ENCODE measurements at regions not wholly inside any gene's neighbourhood (a gene's known extent, or its start where the extent isn't known, plus 50 kb on each side); places are given as distances from the start of the nearest gene placed in this dataset.

GRCh38 chr1:213929398-213929797 is 58.4 kb upstream of the PROX1 start:
- Histone ChIP-seq H3K27me3 (ENCODE audit: insufficient read depth, low read length, poor library complexity) (no peaks in the 10 kb centered on the region), H3K36me3 (ENCODE audit: control insufficient read depth, insufficient read depth, low read length) (no peaks in the 10 kb centered on the region), H3K79me2 (ENCODE audit: control insufficient read depth, insufficient read depth, low read length) (no peaks in the 10 kb centered on the region)

GRCh38 chr1:213931836-213932235 is 55.9 kb upstream of the PROX1 start:
- no peaks in the 10 kb centered on the region for H3K79me2 ChIP-seq (ENCODE audit: control insufficient read depth, insufficient read depth, low read length)
- no peaks in the 10 kb centered on the region for H3K79me1 ChIP-seq (ENCODE audit: low read length)
- H3K4ac ChIP-seq (ENCODE audit: low read depth, low read length): no peak overlapping the region
- no peaks in the 10 kb centered on the region for H3K36me3 ChIP-seq (ENCODE audit: control insufficient read depth, insufficient read depth, low read length)
- peaks cover 3% of the 10 kb centered on the region for H3K4me1 ChIP-seq (ENCODE audit: control insufficient read depth, low read depth, low read length)
- no peak overlapping the region for H3K4me2 ChIP-seq (ENCODE audit: low read length)
- H3K56ac ChIP-seq (ENCODE audit: low read length): no peak overlapping the region
- WGBS (ENCODE audit: extremely low coverage, insufficient coverage, low lambda C conversion rate): no CpG with 5 or more reads among the region's 8 CpGs
- no peak overlapping the region for H3K9ac ChIP-seq (ENCODE audit: low read length)
- H4K5ac ChIP-seq (ENCODE audit: low read length): no peak overlapping the region
- no peak overlapping the region for H2BK120ac ChIP-seq (ENCODE audit: low read depth, low read length)
- no peak overlapping the region for H3K18ac ChIP-seq (ENCODE audit: low read length)
- no peak overlapping the region for H3K27ac ChIP-seq (ENCODE audit: low read depth, low read length)
- no peak overlapping the region for H2AK5ac ChIP-seq (ENCODE audit: low read length)
- H2BK15ac ChIP-seq (replicated peaks; ENCODE audit: low read depth): no peak overlapping the region
- H3K4me3 ChIP-seq (ENCODE audit: low read length): no peak overlapping the region
- H3K23ac ChIP-seq (ENCODE audit: low read length): no peak overlapping the region
- no peaks in the 10 kb centered on the region for H3K27me3 ChIP-seq (ENCODE audit: insufficient read depth, low read length, poor library complexity)
- peak; percentile 62 for DNase-seq
- no peak overlapping the region for H4K8ac ChIP-seq (ENCODE audit: low read depth, low read length)
- no peak overlapping the region for H2BK5ac ChIP-seq (ENCODE audit: low read length)

More at GRCh38 chr1:213929398-213929797, 58.4 kb upstream of the PROX1 start:
- no peak for DNase-seq
- Histone ChIP-seq H2BK15ac (replicated peaks; ENCODE audit: low read depth) (no peak overlapping the region), H2BK120ac (ENCODE audit: low read depth, low read length) (no peak overlapping the region), H3K79me1 (ENCODE audit: low read length) (no peaks in the 10 kb centered on the region), H3K4me1 (ENCODE audit: control insufficient read depth, low read depth, low read length) (no peaks in the 10 kb centered on the region), H3K4me3 (ENCODE audit: low read length) (no peak overlapping the region), H4K8ac (ENCODE audit: low read depth, low read length) (no peak overlapping the region), H2BK5ac (ENCODE audit: low read length) (no peak overlapping the region), H3K18ac (ENCODE audit: low read length) (no peak overlapping the region), H3K9ac (ENCODE audit: low read length) (no peak overlapping the region), H3K4ac (ENCODE audit: low read depth, low read length) (no peak overlapping the region), H3K23ac (ENCODE audit: low read length) (no peak overlapping the region), H3K27ac (ENCODE audit: low read depth, low read length) (no peak overlapping the region), H3K4me2 (ENCODE audit: low read length) (no peak overlapping the region), H4K5ac (ENCODE audit: low read length) (no peak overlapping the region), H3K56ac (ENCODE audit: low read length) (no peak overlapping the region), H2AK5ac (ENCODE audit: low read length) (no peak overlapping the region)

GRCh38 chr1:213933336-213933735 is 54.4 kb upstream of the PROX1 start:
- Histone ChIP-seq H3K4me2 (ENCODE audit: low read length) (no peak overlapping the region), H3K79me2 (ENCODE audit: control insufficient read depth, insufficient read depth, low read length) (no peaks in the 10 kb centered on the region), H3K27ac (ENCODE audit: low read depth, low read length) (no peak overlapping the region), H2BK5ac (ENCODE audit: low read length) (no peak overlapping the region), H3K4me1 (ENCODE audit: control insufficient read depth, low read depth, low read length) (peaks cover 3% of the 10 kb centered on the region), H3K79me1 (ENCODE audit: low read length) (no peaks in the 10 kb centered on the region), H3K4ac (ENCODE audit: low read depth, low read length) (no peak overlapping the region), H4K5ac (ENCODE audit: low read length) (no peak overlapping the region), H2BK15ac (replicated peaks; ENCODE audit: low read depth) (no peak overlapping the region), H2AK5ac (ENCODE audit: low read length) (no peak overlapping the region), H2BK120ac (ENCODE audit: low read depth, low read length) (no peak overlapping the region), H3K18ac (ENCODE audit: low read length) (no peak overlapping the region), H3K9ac (ENCODE audit: low read length) (no peak overlapping the region), H3K4me3 (ENCODE audit: low read length) (no peak overlapping the region), H3K56ac (ENCODE audit: low read length) (no peak overlapping the region), H3K27me3 (ENCODE audit: insufficient read depth, low read length, poor library complexity) (no peaks in the 10 kb centered on the region), H3K23ac (ENCODE audit: low read length) (no peak overlapping the region), H3K36me3 (ENCODE audit: control insufficient read depth, insufficient read depth, low read length) (no peaks in the 10 kb centered on the region), H4K8ac (ENCODE audit: low read depth, low read length) (no peak overlapping the region)
- no CpG with 5 or more reads among the region's 5 CpGs for WGBS (ENCODE audit: extremely low coverage, insufficient coverage, low lambda C conversion rate)
- no peak for DNase-seq

- H4K8ac ChIP-seq (ENCODE audit: low read depth, low read length): no peak overlapping the region
- H3K79me2 ChIP-seq (ENCODE audit: control insufficient read depth, insufficient read depth, low read length): no peaks in the 10 kb centered on the region
- no peaks in the 10 kb centered on the region for H3K36me3 ChIP-seq (ENCODE audit: control insufficient read depth, insufficient read depth, low read length)
- WGBS (ENCODE audit: extremely low coverage, insufficient coverage, low lambda C conversion rate): no CpG with 5 or more reads among the region's 5 CpGs
- H2BK15ac ChIP-seq (replicated peaks; ENCODE audit: low read depth): no peak overlapping the region
- H3K4me2 ChIP-seq (ENCODE audit: low read length): no peak overlapping the region
- no peak overlapping the region for H3K4me3 ChIP-seq (ENCODE audit: low read length)
- H3K27me3 ChIP-seq (ENCODE audit: insufficient read depth, low read length, poor library complexity): no peaks in the 10 kb centered on the region
- H3K79me1 ChIP-seq (ENCODE audit: low read length): no peaks in the 10 kb centered on the region
- no peak overlapping the region for H2BK120ac ChIP-seq (ENCODE audit: low read depth, low read length)
- H3K23ac ChIP-seq (ENCODE audit: low read length): no peak overlapping the region
- H2AK5ac ChIP-seq (ENCODE audit: low read length): no peak overlapping the region
- H3K56ac ChIP-seq (ENCODE audit: low read length): peak overlapping the region; percentile 42
- H4K5ac ChIP-seq (ENCODE audit: low read length): no peak overlapping the region
- H3K18ac ChIP-seq (ENCODE audit: low read length): no peak overlapping the region
- H3K4me1 ChIP-seq (ENCODE audit: control insufficient read depth, low read depth, low read length): peaks cover 3% of the 10 kb centered on the region
- H3K4ac ChIP-seq (ENCODE audit: low read depth, low read length): no peak overlapping the region
- H3K9ac ChIP-seq (ENCODE audit: low read length): no peak overlapping the region
- H3K27ac ChIP-seq (ENCODE audit: low read depth, low read length): no peak overlapping the region
- DNase-seq: no peak
- no peak overlapping the region for H2BK5ac ChIP-seq (ENCODE audit: low read length)
Observed at GRCh38 chr1:213934649-213935048, 53.1 kb upstream of the PROX1 start.

GRCh38 chr1:213936571-213936970 is 51.2 kb upstream of the PROX1 start:
- no peak for DNase-seq
- H2BK120ac ChIP-seq (ENCODE audit: low read depth, low read length): no peak overlapping the region
- no CpG with 5 or more reads among the region's 3 CpGs for WGBS (ENCODE audit: extremely low coverage, insufficient coverage, low lambda C conversion rate)
- no peak overlapping the region for H3K4me2 ChIP-seq (ENCODE audit: low read length)
- no peaks in the 10 kb centered on the region for H3K79me1 ChIP-seq (ENCODE audit: low read length)
- no peak overlapping the region for H4K8ac ChIP-seq (ENCODE audit: low read depth, low read length)
- H2BK15ac ChIP-seq (replicated peaks; ENCODE audit: low read depth): no peak overlapping the region
- no peaks in the 10 kb centered on the region for H3K36me3 ChIP-seq (ENCODE audit: control insufficient read depth, insufficient read depth, low read length)
- no peak overlapping the region for H3K9ac ChIP-seq (ENCODE audit: low read length)
- no peak overlapping the region for H3K23ac ChIP-seq (ENCODE audit: low read length)
- H3K56ac ChIP-seq (ENCODE audit: low read length): no peak overlapping the region
- no peak overlapping the region for H3K27ac ChIP-seq (ENCODE audit: low read depth, low read length)
- no peak overlapping the region for H3K18ac ChIP-seq (ENCODE audit: low read length)
- no peaks in the 10 kb centered on the region for H3K27me3 ChIP-seq (ENCODE audit: insufficient read depth, low read length, poor library complexity)
- H3K79me2 ChIP-seq (ENCODE audit: control insufficient read depth, insufficient read depth, low read length): no peaks in the 10 kb centered on the region
- H4K5ac ChIP-seq (ENCODE audit: low read length): no peak overlapping the region
- H2BK5ac ChIP-seq (ENCODE audit: low read length): no peak overlapping the region
- no peak overlapping the region for H3K4me3 ChIP-seq (ENCODE audit: low read length)
- H3K4me1 ChIP-seq (ENCODE audit: control insufficient read depth, low read depth, low read length): peaks cover 3% of the 10 kb centered on the region
- no peak overlapping the region for H2AK5ac ChIP-seq (ENCODE audit: low read length)
- H3K4ac ChIP-seq (ENCODE audit: low read depth, low read length): no peak overlapping the region

All from mesendoderm (in vitro differentiated cells).